Trophoblast cell (in vitro differentiated cells and primary cell): ENCODE measurements at regions not wholly inside any gene's neighbourhood (a gene's known extent, or its start where the extent isn't known, plus 50 kb on each side); places are given as distances from the start of the nearest gene placed in this dataset.

Source experiments
- DNase-seq, 2 donors: peaks; one replicate each; pipeline ENCODE4 v3.0.0-alpha.2; 2016
- H2AFZ ChIP-seq: 2 replicates; pipeline ENCODE4 v1.6.1; 2013; ENCODE audit warnings: low read length, moderate library complexity, mild to moderate bottlenecking; ENCODE audit not compliant: insufficient read depth, poor library complexity
- H2AK5ac ChIP-seq: 2 replicates; pipeline ENCODE4 v1.6.1; 2013; ENCODE audit warnings: mild to moderate bottlenecking, low read length
- H2BK120ac ChIP-seq: 2 replicates; pipeline ENCODE4 v1.6.1; 2013; ENCODE audit warnings: low read length, mild to moderate bottlenecking, moderate library complexity; ENCODE audit not compliant: insufficient read depth, poor library complexity
- H2BK12ac ChIP-seq: 2 replicates; pipeline ENCODE4 v1.6.1; 2013; ENCODE audit warnings: mild to moderate bottlenecking, low read length, moderate library complexity
- H2BK5ac ChIP-seq: 2 replicates; pipeline ENCODE4 v1.6.1; 2013; ENCODE audit warnings: low read length, low read depth, moderate library complexity, mild to moderate bottlenecking; ENCODE audit not compliant: poor library complexity
- H3K14ac ChIP-seq: 2 replicates; pipeline ENCODE4 v1.6.1; 2013; ENCODE audit warnings: mild to moderate bottlenecking, low read length
- H3K18ac ChIP-seq: 2 replicates; pipeline ENCODE4 v1.6.1; 2013; ENCODE audit warnings: mild to moderate bottlenecking, low read length
- H3K23ac ChIP-seq: 2 replicates; pipeline ENCODE4 v1.6.1; 2013; ENCODE audit warnings: low read length
- H3K27ac ChIP-seq: 2 replicates; pipeline ENCODE4 v1.5.1; 2013; ENCODE audit warnings: low read depth, mild to moderate bottlenecking, inconsistent platforms, low read length, moderate library complexity
- H3K27me3 ChIP-seq: 2 replicates; pipeline ENCODE4 v1.6.1; 2013; ENCODE audit warnings: inconsistent platforms, mild to moderate bottlenecking, low read length, moderate library complexity; ENCODE audit not compliant: insufficient read depth
- H3K36me3 ChIP-seq, 2 experiments: 1 replicate in 1 of 2; 2 replicates in 1 of 2; pipeline ENCODE4 v1.6.1; 2013; ENCODE audit warnings: low read length in 2 of 2, mild to moderate bottlenecking in 2 of 2, moderate library complexity in 1 of 2; ENCODE audit not compliant: insufficient read depth in 2 of 2, control insufficient read depth in 1 of 2
- H3K4ac ChIP-seq: 2 replicates; pipeline ENCODE4 v1.6.1; 2013; ENCODE audit warnings: low read depth, mild to moderate bottlenecking, low read length, moderate library complexity
- H3K4me1 ChIP-seq, 2 experiments: 1 replicate in 1 of 2; 2 replicates in 1 of 2; pipeline ENCODE4 v1.6.1; 2013; ENCODE audit warnings: low read length in 2 of 2, mild to moderate bottlenecking in 2 of 2, moderate library complexity in 1 of 2; ENCODE audit not compliant: insufficient read depth in 2 of 2, control insufficient read depth in 1 of 2
- H3K4me2 ChIP-seq: 2 replicates; pipeline ENCODE4 v1.6.1; 2013; ENCODE audit warnings: inconsistent platforms, mild to moderate bottlenecking, low read length, moderate library complexity
- H3K4me3 ChIP-seq: 2 replicates; pipeline ENCODE4 v1.5.1; 2013; ENCODE audit warnings: mild to moderate bottlenecking, low read depth, low read length, inconsistent platforms
- H3K79me1 ChIP-seq: one replicate; pipeline ENCODE4 v1.6.1; 2013; ENCODE audit warnings: low read length
- H3K79me2 ChIP-seq: 2 replicates; pipeline ENCODE4 v1.6.1; 2013; ENCODE audit warnings: low read length, mild to moderate bottlenecking; ENCODE audit not compliant: control insufficient read depth, insufficient read depth, poor library complexity
- H3K9ac ChIP-seq: 2 replicates; pipeline ENCODE4 v1.6.1; 2013; ENCODE audit warnings: mild to moderate bottlenecking, low read length
- H3K9me3 ChIP-seq: 2 replicates; pipeline ENCODE4 v1.6.1; 2013; ENCODE audit warnings: low read depth, mild to moderate bottlenecking, control low read depth, inconsistent platforms, low read length; ENCODE audit not compliant: insufficient read depth
- H4K12ac ChIP-seq: 2 replicates; pipeline ENCODE4 v1.6.1; 2013; ENCODE audit warnings: low read depth, mild to moderate bottlenecking, low read length, moderate library complexity
- H4K8ac ChIP-seq: 2 replicates; pipeline ENCODE4 v1.6.1; 2013; ENCODE audit warnings: low read depth, mild to moderate bottlenecking, low read length, moderate library complexity
- H4K91ac ChIP-seq: one replicate; pipeline ENCODE4 v1.6.1; 2013; ENCODE audit warnings: low read depth, mild to moderate bottlenecking, low read length, moderate library complexity
- WGBS: extraction: QIAGEN DNeasy Blood & Tissue Kit; methylation state at CpG from one replicate; pipeline ENCODE4 v1.1.7; 2013; ENCODE audit warnings: missing lambda C conversion rate; ENCODE audit not compliant: insufficient read length, insufficient coverage; ENCODE audit errors: extremely low coverage; 5-methylcytosine and 5-hydroxymethylcytosine counted together

DNA sequence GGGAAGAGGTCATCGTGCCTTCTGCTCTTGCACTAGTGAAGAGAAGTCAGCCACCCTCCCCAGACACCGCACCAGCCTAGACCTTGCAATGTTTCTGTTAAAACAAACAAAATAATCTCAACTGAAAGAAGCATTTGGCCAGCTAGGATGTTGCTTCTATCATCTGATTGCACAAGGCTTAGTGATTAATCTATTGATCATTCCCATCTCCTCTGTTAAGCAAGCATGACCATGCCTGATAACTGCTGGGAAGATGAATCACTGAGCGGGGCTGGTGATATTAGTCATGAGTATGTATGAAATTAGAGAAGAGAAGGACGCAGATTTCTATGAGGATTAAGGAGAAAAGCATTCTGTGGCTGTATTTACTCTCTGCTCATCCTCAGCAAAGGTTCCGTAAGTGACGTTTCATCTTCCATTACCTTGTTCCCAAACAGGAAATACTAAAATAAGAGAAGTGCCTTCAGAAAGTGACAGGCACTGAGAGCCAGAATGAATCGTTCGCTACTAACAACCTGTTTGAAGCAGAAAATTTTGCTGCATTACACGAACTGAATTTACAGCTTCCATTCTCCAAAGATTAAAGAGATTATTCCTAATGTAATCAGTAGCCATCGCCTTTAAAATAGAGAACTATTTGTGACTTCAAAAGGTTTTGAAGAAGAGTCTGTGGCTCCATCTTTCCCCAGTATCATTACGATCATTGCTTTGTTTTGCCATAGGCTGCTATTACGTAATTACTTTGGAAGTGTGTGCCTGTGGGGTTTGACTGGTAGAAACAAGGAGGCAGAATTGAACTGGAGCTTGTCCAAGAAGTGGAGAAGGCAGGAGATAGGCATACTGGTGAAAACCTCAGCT is 219.1 kb downstream of the MED10 start:
- Histone ChIP-seq H2BK12ac (no peak overlapping the region), H3K4me3 (no peak overlapping the region), H4K12ac (no peak overlapping the region), H2BK5ac (no peak overlapping the region), H3K4me1 (peaks cover 4 to 7% of the 10 kb centered on the region in 2 experiments), H3K14ac (no peak overlapping the region), H3K27ac (no peak overlapping the region), H3K4me2 (no peak overlapping the region), H3K36me3 (no peaks in the 10 kb centered on the region), H3K9ac (no peak overlapping the region), H2AK5ac (no peak overlapping the region), H4K8ac (no peak overlapping the region), H3K27me3 (no peaks in the 10 kb centered on the region), H3K9me3 (no peaks in the 10 kb centered on the region), H3K79me2 (no peaks in the 10 kb centered on the region), H3K23ac (no peak overlapping the region), H4K91ac (no peak overlapping the region), H3K4ac (no peak overlapping the region), H2AFZ (no peak overlapping the region), H3K18ac (no peak overlapping the region), H2BK120ac (no peak overlapping the region), H3K79me1 (no peaks in the 10 kb centered on the region)
- peak; percentile 72 to 82 for DNase-seq
- no CpG with 5 or more reads among the region's 12 CpGs for WGBS

DNA sequence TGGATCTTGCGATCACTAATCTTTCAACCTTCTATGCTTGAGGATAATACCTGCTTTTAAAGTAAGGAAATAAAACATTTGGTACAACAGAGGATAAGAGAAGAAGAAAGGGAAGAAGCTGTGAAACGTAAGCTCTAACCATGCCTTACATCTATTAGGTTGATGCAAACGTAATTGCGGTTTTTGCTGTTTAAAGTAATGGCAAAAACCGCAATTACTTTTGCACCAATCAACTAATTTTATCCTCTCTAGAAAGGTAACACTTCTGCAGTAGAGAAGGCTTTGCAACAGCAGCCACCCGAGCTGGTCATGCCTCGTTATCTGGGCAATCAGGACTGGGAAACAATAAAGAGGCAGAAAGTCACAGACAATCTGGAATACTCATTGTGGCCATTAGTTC is 224.1 kb downstream of the MED10 start:
- Histone ChIP-seq H4K91ac (no peak overlapping the region), H3K79me1 (no peaks in the 10 kb centered on the region), H3K9ac (no peak overlapping the region), H3K9me3 (no peaks in the 10 kb centered on the region), H3K4me2 (no peak overlapping the region), H3K79me2 (no peaks in the 10 kb centered on the region), H2BK120ac (no peak overlapping the region), H3K27ac (no peak overlapping the region), H3K27me3 (no peaks in the 10 kb centered on the region), H3K23ac (no peak overlapping the region), H3K18ac (no peak overlapping the region), H3K14ac (no peak overlapping the region), H3K4me1 (peaks cover 0 to 4% of the 10 kb centered on the region in 2 experiments), H3K4ac (no peak overlapping the region), H3K36me3 (no peaks in the 10 kb centered on the region), H3K4me3 (no peak overlapping the region), H2BK12ac (no peak overlapping the region), H4K12ac (no peak overlapping the region), H2BK5ac (no peak overlapping the region), H2AK5ac (no peak overlapping the region), H2AFZ (no peak overlapping the region), H4K8ac (no peak overlapping the region)
- no peak for DNase-seq
- WGBS, result no CpG with 5 or more reads among the region's 7 CpGs

DNA sequence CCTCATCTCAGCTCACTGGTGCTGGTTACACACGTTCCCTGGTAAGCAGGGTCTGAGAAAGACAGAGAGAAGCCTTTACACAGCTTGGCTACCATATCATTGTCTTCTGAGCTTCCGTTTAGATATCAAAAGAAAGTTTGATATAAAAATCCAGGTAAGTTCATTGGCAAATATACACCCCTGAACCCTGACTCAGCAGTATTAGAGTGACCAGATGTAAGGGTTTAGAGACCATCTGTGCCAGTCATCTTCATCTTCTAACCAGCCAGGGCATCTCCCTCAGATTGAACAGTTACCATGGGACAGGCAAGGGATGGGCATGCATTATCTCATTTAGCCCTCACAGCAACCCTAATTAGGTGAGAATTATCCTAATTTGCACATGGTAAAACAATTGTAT is 232.1 kb downstream of the MED10 start:
- no peak overlapping the region for H2BK12ac ChIP-seq
- H2BK120ac ChIP-seq, result no peak overlapping the region
- no peak overlapping the region for H2AFZ ChIP-seq
- H3K79me2 ChIP-seq, result no peaks in the 10 kb centered on the region
- no peaks in the 10 kb centered on the region for H3K27me3 ChIP-seq
- H3K18ac ChIP-seq, result no peak overlapping the region
- no peak overlapping the region for H3K9ac ChIP-seq
- H3K27ac ChIP-seq, result no peak overlapping the region
- H3K4me3 ChIP-seq, result no peak overlapping the region
- H3K4me1 ChIP-seq, result no peaks in the 10 kb centered on the region
- no peaks in the 10 kb centered on the region for H3K79me1 ChIP-seq
- H4K12ac ChIP-seq, result no peak overlapping the region
- H2AK5ac ChIP-seq, result no peak overlapping the region
- H3K4ac ChIP-seq, result no peak overlapping the region
- H3K4me2 ChIP-seq, result no peak overlapping the region
- no peak overlapping the region for H3K14ac ChIP-seq
- H4K91ac ChIP-seq, result no peak overlapping the region
- no peak overlapping the region for H4K8ac ChIP-seq
- no peaks in the 10 kb centered on the region for H3K36me3 ChIP-seq
- no peak for DNase-seq
- no peak overlapping the region for H3K23ac ChIP-seq
- no peak overlapping the region for H2BK5ac ChIP-seq
- WGBS, result no CpG with 5 or more reads among the region's 2 CpGs
- no peaks in the 10 kb centered on the region for H3K9me3 ChIP-seq

DNA sequence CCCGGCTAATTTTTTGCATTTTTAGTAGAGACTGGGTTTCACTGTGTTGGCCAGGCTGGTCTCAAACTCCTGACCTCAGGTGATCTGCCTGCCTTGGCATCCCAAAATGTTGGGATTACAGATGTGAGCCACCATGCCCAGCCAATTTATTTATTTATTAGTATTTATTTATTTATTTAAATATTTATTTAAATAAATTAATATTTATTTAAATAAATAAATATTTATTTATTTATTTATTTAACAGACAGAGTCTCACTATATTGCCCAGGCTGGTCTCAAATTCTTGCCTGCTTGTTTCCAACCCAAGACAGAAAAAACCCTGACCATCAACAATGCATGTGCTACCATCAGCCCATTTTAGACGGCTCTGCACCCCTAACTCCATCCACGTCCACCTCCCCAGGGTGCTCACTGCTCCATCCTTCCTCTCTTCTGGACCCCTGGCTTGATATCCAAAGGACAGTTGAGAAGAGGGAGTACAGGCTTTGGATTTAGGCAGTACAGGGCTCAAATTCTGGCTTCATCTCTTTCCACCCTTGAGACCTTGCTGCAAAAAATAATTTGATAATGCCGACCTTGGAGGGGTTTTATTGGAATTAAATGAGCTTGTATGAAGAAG is 232.6 kb downstream of the MED10 start:
- no peak overlapping the region for H3K4ac ChIP-seq
- no peak overlapping the region for H2AK5ac ChIP-seq
- H2BK5ac ChIP-seq, result no peak overlapping the region
- no peaks in the 10 kb centered on the region for H3K4me1 ChIP-seq
- no peak overlapping the region for H3K18ac ChIP-seq
- no peak overlapping the region for H4K91ac ChIP-seq
- H3K79me1 ChIP-seq, result no peaks in the 10 kb centered on the region
- no CpG with 5 or more reads among the region's 4 CpGs for WGBS
- H3K4me2 ChIP-seq, result no peak overlapping the region
- no peak overlapping the region for H4K12ac ChIP-seq
- H2AFZ ChIP-seq, result no peak overlapping the region
- no peaks in the 10 kb centered on the region for H3K9me3 ChIP-seq
- H3K23ac ChIP-seq, result no peak overlapping the region
- no peak overlapping the region for H2BK120ac ChIP-seq
- H3K27ac ChIP-seq, result no peak overlapping the region
- no peak for DNase-seq
- no peaks in the 10 kb centered on the region for H3K79me2 ChIP-seq
- peak overlapping the region; percentile 23 for H3K4me3 ChIP-seq
- H3K9ac ChIP-seq, result no peak overlapping the region
- H3K36me3 ChIP-seq, result no peaks in the 10 kb centered on the region
- no peak overlapping the region for H3K14ac ChIP-seq
- H4K8ac ChIP-seq, result no peak overlapping the region
- no peak overlapping the region for H2BK12ac ChIP-seq
- no peaks in the 10 kb centered on the region for H3K27me3 ChIP-seq
